H1 (cell line): ENCODE measurements at regions not wholly inside any gene's neighbourhood (a gene's known extent, or its start where the extent isn't known, plus 50 kb on each side); places are given as distances from the start of the nearest gene placed in this dataset.

ENCODE experiments used
- CTCF ChIA-PET: fragments of 300-600 bp; sonication (Branson Sonifier 250); formaldehyde crosslinking; loops from one replicate; lab custom pipeline; 2021; ENCODE audit not compliant: partially characterized antibody; lab: Charles Lee
- POLR2A ChIA-PET: fragments of 300-600 bp; sonication (Branson Sonifier 250); formaldehyde crosslinking; loops from one replicate; lab custom pipeline; 2021; ENCODE audit warnings: inconsistent platforms; ENCODE audit not compliant: partially characterized antibody; lab: Charles Lee
- DNase-seq, 2 experiments: peaks; one replicate each; pipeline versions ENCODE4 v3.0.0 to v3.0.0-alpha.2; 2010 to 2022; ENCODE audit warnings: low spot score in 2 of 2, low read depth in 1 of 2, mixed read lengths in 1 of 2
- FAIRE-seq: peaks from 2 replicates; lab custom pipeline; 2011; peaks lifted over from hg19 to GRCh38; lab: Jason Lieb, UNC
- H2AFZ ChIP-seq: 2 replicates; pipeline ENCODE4 v1.8.1; 2012; ENCODE audit warnings: low read length, inconsistent platforms
- H2AK5ac ChIP-seq: 2 replicates; pipeline ENCODE4 v1.6.1; 2013; ENCODE audit warnings: low read depth, low read length
- H2BK120ac ChIP-seq: replicated peaks from 2 replicates; pipeline ENCODE3; 2013; ENCODE audit warnings: low read depth, low read length, inconsistent platforms
- H2BK12ac ChIP-seq: 2 replicates; pipeline ENCODE4 v1.6.1; 2013; ENCODE audit warnings: low read depth, low read length
- H2BK15ac ChIP-seq: 2 replicates; pipeline ENCODE4 v1.6.1; 2013; ENCODE audit warnings: low read length
- H2BK20ac ChIP-seq: 2 replicates; pipeline ENCODE4 v1.6.1; 2013; ENCODE audit warnings: low read length
- H2BK5ac ChIP-seq: 2 replicates; pipeline ENCODE4 v1.6.1; 2013; ENCODE audit warnings: low read depth, low read length
- H3K14ac ChIP-seq: 2 replicates; pipeline ENCODE4 v1.6.1; 2013; ENCODE audit warnings: inconsistent platforms; ENCODE audit not compliant: insufficient read length
- H3K18ac ChIP-seq: 2 replicates; pipeline ENCODE4 v1.6.1; 2013; ENCODE audit warnings: low read length; ENCODE audit errors: extremely low read depth
- H3K23ac ChIP-seq: 2 replicates; pipeline ENCODE4 v1.6.1; 2013; ENCODE audit warnings: inconsistent platforms; ENCODE audit not compliant: insufficient read length
- H3K23me2 ChIP-seq: 2 replicates; pipeline ENCODE4 v1.6.1; 2013; ENCODE audit warnings: low read depth, low read length
- H3K27ac ChIP-seq: 2 replicates; pipeline ENCODE4 v1.6.1; 2011; ENCODE audit warnings: low read depth, low read length, inconsistent platforms
- H3K27me3 ChIP-seq, 4 experiments: replicated peaks in 1 of 4; 1 replicate in 1 of 4; 2 replicates in 3 of 4; pipeline versions ENCODE4 v1.6.1 to v1.8.1; 2011 to 2013; ENCODE audit warnings: low read length in 3 of 4, mild to moderate bottlenecking in 3 of 4, inconsistent platforms in 2 of 4, mixed read lengths in 2 of 4, moderate library complexity in 1 of 4; ENCODE audit not compliant: control insufficient read depth in 3 of 4, insufficient read depth in 3 of 4; ENCODE audit errors: extremely low read depth in 1 of 4
- H3K36me3 ChIP-seq, 4 experiments: 2 replicates each; pipeline versions ENCODE4 v1.6.1 to v1.8.1; 2011 to 2013; ENCODE audit warnings: mild to moderate bottlenecking in 4 of 4, low read length in 3 of 4, moderate library complexity in 2 of 4, control low read depth in 1 of 4, inconsistent platforms in 1 of 4; ENCODE audit not compliant: insufficient read depth in 4 of 4, control insufficient read depth in 2 of 4
- H3K4ac ChIP-seq: replicated peaks from 2 replicates; pipeline ENCODE3; 2013; ENCODE audit warnings: low read length, low read depth, mixed read lengths, inconsistent platforms; ENCODE audit not compliant: insufficient read length
- H3K4me1 ChIP-seq, 4 experiments: replicated peaks in 1 of 4; 1 replicate in 1 of 4; 2 replicates in 3 of 4; pipeline versions ENCODE4 v1.6.1 to v1.8.1; 2011 to 2013; ENCODE audit warnings: low read length in 3 of 4, inconsistent platforms in 2 of 4, mixed read lengths in 1 of 4; ENCODE audit not compliant: insufficient read depth in 4 of 4, control insufficient read depth in 3 of 4
- H3K4me2 ChIP-seq, 2 experiments: 2 replicates each; pipeline versions ENCODE4 v1.6.1 to v1.8.1; 2011 to 2013; ENCODE audit warnings: low read depth in 2 of 2, low read length in 2 of 2, control low read depth in 1 of 2, inconsistent platforms in 1 of 2, mild to moderate bottlenecking in 1 of 2; ENCODE audit not compliant: insufficient read depth in 1 of 2
- H3K4me3 ChIP-seq, 4 experiments: fragments of 200-600, 300-600 bp in 1 of 4; sonication (generic), shearing (Covaris generic), sonication (Bioruptor Twin) in 1 of 4; 2 replicates each; pipeline versions ENCODE4 v1.5.1 to v1.8.1; 2011 to 2016; ENCODE audit warnings: low read length in 4 of 4, low read depth in 3 of 4, control low read depth in 2 of 4, inconsistent platforms in 2 of 4, mild to moderate bottlenecking in 2 of 4, mixed read lengths in 1 of 4, moderate library complexity in 1 of 4; ENCODE audit not compliant: insufficient read depth in 2 of 4; ENCODE audit errors: extremely low read depth in 1 of 4
- H3K56ac ChIP-seq: replicated peaks from 2 replicates; pipeline ENCODE3; 2013; ENCODE audit warnings: low read depth, mild to moderate bottlenecking, mixed read lengths, low read length, inconsistent platforms; ENCODE audit not compliant: insufficient read length
- H3K79me1 ChIP-seq: 2 replicates; pipeline ENCODE4 v1.6.1; 2013; ENCODE audit warnings: low read depth, low read length, control low read depth
- H3K79me2 ChIP-seq, 2 experiments: 2 replicates each; pipeline versions ENCODE4 v1.6.1 to v1.8.1; 2012 to 2013; ENCODE audit warnings: low read length in 2 of 2, mild to moderate bottlenecking in 2 of 2, inconsistent platforms in 1 of 2; ENCODE audit not compliant: insufficient read depth in 2 of 2, control insufficient read depth in 1 of 2
- H3K9ac ChIP-seq, 4 experiments: replicated peaks in 1 of 4; 1 replicate in 1 of 4; 2 replicates in 3 of 4; pipeline versions ENCODE4 v1.6.1 to v1.8.1; 2011 to 2013; ENCODE audit warnings: low read depth in 3 of 4, low read length in 3 of 4, control low read depth in 2 of 4, mild to moderate bottlenecking in 2 of 4, moderate library complexity in 2 of 4, inconsistent platforms in 1 of 4; ENCODE audit errors: extremely low read depth in 1 of 4
- H3K9me3 ChIP-seq, 2 experiments: 2 replicates each; pipeline versions ENCODE4 v1.6.1 to v1.8.1; 2012 to 2013; ENCODE audit warnings: mild to moderate bottlenecking in 2 of 2, moderate library complexity in 2 of 2, control low read depth in 1 of 2, inconsistent platforms in 1 of 2, low read depth in 1 of 2, low read length in 1 of 2, mixed read lengths in 1 of 2; ENCODE audit not compliant: insufficient read depth in 2 of 2
- H4K20me1 ChIP-seq, 2 experiments: replicated peaks in 1 of 2; 2 replicates each; pipeline versions ENCODE3 to v1.8.1; 2011 to 2013; ENCODE audit warnings: inconsistent platforms in 2 of 2, low read length in 2 of 2, mild to moderate bottlenecking in 1 of 2; ENCODE audit not compliant: insufficient read depth in 2 of 2, control insufficient read depth in 1 of 2
- H4K5ac ChIP-seq: 2 replicates; pipeline ENCODE4 v1.6.1; 2013; ENCODE audit warnings: low read length, low read depth, mixed read lengths, inconsistent platforms; ENCODE audit not compliant: insufficient read length
- H4K8ac ChIP-seq: 2 replicates; pipeline ENCODE4 v1.8.0; 2013; ENCODE audit warnings: mild to moderate bottlenecking, moderate library complexity, low read length, inconsistent platforms; ENCODE audit not compliant: insufficient read depth; ENCODE audit errors: extremely low read depth
- H4K91ac ChIP-seq: replicated peaks from 2 replicates; pipeline ENCODE3; 2013; ENCODE audit warnings: low read length, mixed read lengths, inconsistent platforms; ENCODE audit not compliant: insufficient read length
- BACH1 ChIP-seq: IDR thresholded peaks from 2 replicates; pipeline ENCODE4 v1.6.1; 2012; ENCODE audit warnings: low read length, improper control_type of control experiment
- CTCF ChIP-seq, 3 experiments: IDR thresholded peaks; 1 replicate in 2 of 3; 2 replicates in 1 of 3; pipeline versions ENCODE4 v1.5.1 to v1.6.1; 2011; ENCODE audit warnings: low read length in 3 of 3, mild to moderate bottlenecking in 3 of 3, inconsistent platforms in 2 of 3, low read depth in 1 of 3, moderate library complexity in 1 of 3; ENCODE audit not compliant: insufficient read depth in 1 of 3; ENCODE audit errors: control extremely low read depth in 1 of 3
- KDM4A ChIP-seq: IDR thresholded peaks from one replicate; pipeline ENCODE4 v1.7.1; 2012; ENCODE audit warnings: low read depth, mild to moderate bottlenecking, moderate library complexity, low read length, inconsistent platforms; ENCODE audit not compliant: severe bottlenecking
- NRF1 ChIP-seq: IDR thresholded peaks from 2 replicates; pipeline ENCODE4 v1.6.1; 2011; ENCODE audit warnings: mild to moderate bottlenecking, low read depth, low read length, improper control_type of control experiment
- POLR2A ChIP-seq, 2 experiments: IDR thresholded peaks; 1 replicate in 1 of 2; 2 replicates in 1 of 2; pipeline ENCODE4 v1.6.1; 2011; ENCODE audit warnings: low read depth in 2 of 2, low read length in 2 of 2, mild to moderate bottlenecking in 2 of 2; ENCODE audit errors: control extremely low read depth in 1 of 2
- RFX5 ChIP-seq: IDR thresholded peaks from 2 replicates; pipeline ENCODE4 v1.6.1; 2011; ENCODE audit warnings: low read depth, low read length, improper control_type of control experiment, borderline replicate concordance
- SIRT6 ChIP-seq: IDR thresholded peaks from one replicate; pipeline ENCODE4 v1.7.1; 2012; ENCODE audit warnings: low read length, inconsistent platforms
- TBP ChIP-seq: IDR thresholded peaks from 2 replicates; pipeline ENCODE4 v1.6.1; 2011; ENCODE audit warnings: low read depth, low read length, improper control_type of control experiment
- TEAD4 ChIP-seq: IDR thresholded peaks from 2 replicates; pipeline ENCODE4 v1.6.1; 2012; ENCODE audit warnings: low read depth, low read length, inconsistent platforms, mixed read lengths
- WGBS, 2 experiments: shearing (Covaris generic) in 1 of 2; methylation state at CpG; one replicate each; pipeline versions ENCODE4 v1.1.6 to v1.1.7; 2013 to 2015; ENCODE audit warnings: low lambda C conversion rate in 2 of 2, mixed read lengths in 2 of 2, inconsistent platforms in 1 of 2, low coverage in 1 of 2, missing lambda C conversion rate in 1 of 2; ENCODE audit not compliant: insufficient replicate concordance in 2 of 2, insufficient coverage in 1 of 2, insufficient read length in 1 of 2; ENCODE audit errors: extremely low coverage in 1 of 2, missing lambda C conversion rate in 1 of 2; 5-methylcytosine and 5-hydroxymethylcytosine counted together

- Histone ChIP-seq H2BK12ac (no peak overlapping the region), H3K79me2 (no peaks in the 10 kb centered on the region), H3K4me1 (no peaks in the 10 kb centered on the region), H3K23me2 (no peaks in the 10 kb centered on the region), H3K18ac (no peak overlapping the region), H2BK15ac (no peak overlapping the region), H3K36me3 (no peaks in the 10 kb centered on the region), H3K4me3 (no peak overlapping the region), H4K91ac (no peak overlapping the region), H4K5ac (no peak overlapping the region), H3K27ac (no peak overlapping the region), H3K79me1 (no peaks in the 10 kb centered on the region), H2BK20ac (no peak overlapping the region), H2BK120ac (no peak overlapping the region), H4K8ac (no peak overlapping the region), H2BK5ac (no peak overlapping the region), H3K4me2 (no peak overlapping the region), H4K20me1 (no peaks in the 10 kb centered on the region), H3K14ac (no peak overlapping the region)
- 85% methylated on average over 2 of the region's 2 CpGs; no CpG with 5 or more reads in 1 of the 2 experiments for WGBS, 2 experiments
- TF ChIP-seq SIRT6 (no peak), RFX5 (no peak), TEAD4 (no peak), TBP (no peak), POLR2A (IDR thresholded peaks at IDR 0.05; ENCODE audit: control extremely low read depth in 1 of 2, low read depth in 2 of 2, low read length in 2 of 2) (no peak), NRF1 (no peak), CTCF (IDR thresholded peaks at IDR 0.05; ENCODE audit: control extremely low read depth in 1 of 3, insufficient read depth in 1 of 3, low read depth in 1 of 3, low read length in 3 of 3) (no peak), BACH1 (no peak), KDM4A (no peak)
- TF ChIP-seq, all 59 proteins: peak for 0
- H3K56ac ChIP-seq, result no peak overlapping the region
- no peak overlapping the region for H3K4ac ChIP-seq
- no peak overlapping the region for H2AK5ac ChIP-seq
- no peak overlapping the region for H3K23ac ChIP-seq
- H3K27me3 ChIP-seq, result no peaks in the 10 kb centered on the region
- DNase-seq (no peak), FAIRE-seq (no peak)
- no peaks in the 10 kb centered on the region for H3K9me3 ChIP-seq
- no peak overlapping the region for H3K9ac ChIP-seq
- no peak overlapping the region for H2AFZ ChIP-seq
- CTCF ChIA-PET, result interaction anchor here (0.7 kb wide), 1 partner anchor 16 kb away, joined by 3 read pairs; no protein-coding TSS in a partner anchor
- POLR2A ChIA-PET, result no interaction called here
These were observed 246.1 kb downstream of the PCDH17 start for GRCh38 chr13:57877601-57878000.
